ENCODE measurements at regions not wholly inside any gene's neighbourhood (a gene's known extent, or its start where the extent isn't known, plus 50 kb on each side); places are given as distances from the start of the nearest gene placed in this dataset.

DNA sequence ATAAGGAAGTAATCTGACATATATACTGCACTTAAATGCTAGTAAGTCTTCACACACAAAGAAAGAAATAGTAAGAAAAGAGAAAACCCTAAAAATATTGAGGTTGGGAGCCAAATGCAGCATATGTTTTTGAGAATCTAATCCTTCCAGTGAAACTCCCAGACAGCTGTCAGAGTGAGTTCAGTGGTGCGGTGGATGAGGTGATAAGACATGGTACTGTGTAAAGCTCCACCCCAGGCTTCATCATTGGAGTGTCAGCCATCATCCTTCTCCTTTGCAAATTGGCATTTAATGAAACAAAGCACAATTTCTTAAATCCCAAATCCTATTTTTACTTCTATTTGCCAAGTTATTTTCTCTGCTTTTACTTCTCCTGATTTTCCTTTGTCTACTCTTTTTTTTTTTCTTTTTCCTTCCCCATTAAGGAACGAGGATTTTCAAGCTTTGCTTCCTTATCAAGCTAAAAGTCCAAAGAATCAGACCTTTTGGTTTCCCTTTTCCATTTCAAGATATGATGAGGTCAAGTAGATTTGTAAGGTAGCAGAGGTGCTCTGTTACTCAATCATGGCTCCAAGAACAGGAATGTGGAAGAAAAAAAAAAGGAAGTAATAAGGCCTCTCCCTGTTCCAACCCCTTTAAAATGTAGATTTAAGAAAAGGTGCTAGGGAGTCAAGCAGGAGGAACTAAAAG is 343.3 kb downstream of the SETD4 start:
- TF ChIP-seq, protein P1, sequence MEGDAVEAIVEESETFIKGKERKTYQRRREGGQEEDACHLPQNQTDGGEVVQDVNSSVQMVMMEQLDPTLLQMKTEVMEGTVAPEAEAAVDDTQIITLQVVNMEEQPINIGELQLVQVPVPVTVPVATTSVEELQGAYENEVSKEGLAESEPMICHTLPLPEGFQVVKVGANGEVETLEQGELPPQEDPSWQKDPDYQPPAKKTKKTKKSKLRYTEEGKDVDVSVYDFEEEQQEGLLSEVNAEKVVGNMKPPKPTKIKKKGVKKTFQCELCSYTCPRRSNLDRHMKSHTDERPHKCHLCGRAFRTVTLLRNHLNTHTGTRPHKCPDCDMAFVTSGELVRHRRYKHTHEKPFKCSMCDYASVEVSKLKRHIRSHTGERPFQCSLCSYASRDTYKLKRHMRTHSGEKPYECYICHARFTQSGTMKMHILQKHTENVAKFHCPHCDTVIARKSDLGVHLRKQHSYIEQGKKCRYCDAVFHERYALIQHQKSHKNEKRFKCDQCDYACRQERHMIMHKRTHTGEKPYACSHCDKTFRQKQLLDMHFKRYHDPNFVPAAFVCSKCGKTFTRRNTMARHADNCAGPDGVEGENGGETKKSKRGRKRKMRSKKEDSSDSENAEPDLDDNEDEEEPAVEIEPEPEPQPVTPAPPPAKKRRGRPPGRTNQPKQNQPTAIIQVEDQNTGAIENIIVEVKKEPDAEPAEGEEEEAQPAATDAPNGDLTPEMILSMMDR (IDR thresholded peaks at IDR 0.05; ENCODE audit: extremely low read depth in 1 of 2, insufficient read depth in 1 of 2, low read depth in 1 of 2, low read length in 2 of 2), result no peak
- TF ChIP-seq, protein P2, sequence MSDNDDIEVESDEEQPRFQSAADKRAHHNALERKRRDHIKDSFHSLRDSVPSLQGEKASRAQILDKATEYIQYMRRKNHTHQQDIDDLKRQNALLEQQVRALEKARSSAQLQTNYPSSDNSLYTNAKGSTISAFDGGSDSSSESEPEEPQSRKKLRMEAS (IDR thresholded peaks at IDR 0.05; ENCODE audit: insufficient read depth, insufficient read length), result no peak
- TF ChIP-seq POLR2AphosphoS5 (IDR thresholded peaks at IDR 0.05; ENCODE audit: insufficient read depth, low read depth, low read length) (no peak), JUN (IDR thresholded peaks at IDR 0.05; ENCODE audit: borderline replicate concordance, insufficient read depth, insufficient read length, low read depth) (no peak), POLR2A (IDR thresholded peaks at IDR 0.05; ENCODE audit: low read depth, low read length) (no peak), EZH2 (IDR thresholded peaks at IDR 0.05; ENCODE audit: borderline replicate concordance, low read depth, low read length, severe bottlenecking) (no peak), GATA2 (IDR thresholded peaks at IDR 0.05; ENCODE audit: insufficient read depth, insufficient read length, low read depth, low read length) (no peak), MYC (IDR thresholded peaks at IDR 0.05; ENCODE audit: low read depth, low read length) (no peak)

Measured in endothelial cell of umbilical vein (primary cell).